SK-N-MC (cell line): ENCODE measurements at regions not wholly inside any gene's neighbourhood (a gene's known extent, or its start where the extent isn't known, plus 50 kb on each side); places are given as distances from the start of the nearest gene placed in this dataset.
"Not testable (repeated sequence)": the region's sequence is repeated elsewhere in the genome, so short reads cannot be mapped to it uniquely, and the experiment has no call there.

Source experiments
- DNase-seq: peaks from one replicate; pipeline ENCODE4 v3.0.0-alpha.2; 2011; ENCODE audit warnings: low read depth, low spot score
- H3K27ac ChIP-seq: fragments of 200-600 bp; sonication (generic); 2 replicates; pipeline ENCODE4 v1.5.1; 2016; ENCODE audit warnings: mixed run types
- H3K36me3 ChIP-seq: fragments of 200-600 bp; sonication (generic); 2 replicates; pipeline ENCODE4 v1.6.1; 2017; ENCODE audit warnings: antibody characterized with exemption, low read length, mixed read lengths; ENCODE audit not compliant: insufficient read depth
- H3K4me3 ChIP-seq: fragments of 200-600 bp; sonication (generic); 2 replicates; pipeline ENCODE4 v1.5.1; 2016
- H3K9ac ChIP-seq: fragments of 200-600 bp; sonication (generic); 2 replicates; pipeline ENCODE4 v1.8.0; 2017; ENCODE audit warnings: mixed run types, mixed read lengths; ENCODE audit not compliant: insufficient read length
- H3K9me3 ChIP-seq: fragments of 200-600 bp; sonication (generic); 2 replicates; pipeline ENCODE4 v1.6.1; 2017; ENCODE audit warnings: low read depth, mild to moderate bottlenecking, antibody characterized with exemption, low read length, moderate library complexity, mixed read lengths
- EZH2 ChIP-seq: fragments of 200-600 bp; sonication (generic); IDR thresholded peaks from one replicate; pipeline ENCODE4 v1.6.1; 2017; ENCODE audit warnings: antibody characterized with exemption
- FOXP2 ChIP-seq: optimal IDR thresholded peaks from 2 replicates; pipeline ENCODE3; 2011; ENCODE audit warnings: mild to moderate bottlenecking, moderate library complexity; ENCODE audit not compliant: insufficient read depth; ENCODE audit errors: extremely low read length, control extremely low read depth
- POLR2AphosphoS5 ChIP-seq: IDR thresholded peaks from 2 replicates; pipeline ENCODE4 v1.6.1; 2012; ENCODE audit warnings: mild to moderate bottlenecking, low read depth, low read length, borderline replicate concordance

DNA sequence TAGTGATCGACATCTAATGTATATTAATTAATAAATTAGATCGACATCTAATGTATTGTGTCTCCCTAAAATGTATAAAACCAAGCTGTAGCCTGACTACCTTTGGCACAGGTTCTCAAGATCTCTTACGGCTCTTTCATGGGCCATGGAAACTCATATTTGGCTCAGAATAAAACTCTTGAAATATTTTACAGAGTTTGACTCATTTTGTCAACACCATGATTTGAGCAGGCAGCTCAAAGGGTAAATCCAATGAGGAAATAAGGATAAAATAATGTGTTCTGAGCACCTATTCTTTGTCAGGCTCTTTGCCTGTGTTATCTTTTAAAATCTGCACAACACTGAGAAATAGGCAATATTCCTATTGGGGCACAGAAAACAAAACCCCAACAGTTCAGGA lies 223.4 kb upstream of the DUSP10 start:
- TF ChIP-seq FOXP2 (no peak), EZH2 (no peak), POLR2AphosphoS5 (no peak)
- Histone ChIP-seq H3K9ac (no peak overlapping the region), H3K36me3 (no peaks in the 10 kb centered on the region), H3K4me3 (no peak overlapping the region), H3K27ac (no peak overlapping the region), H3K9me3 (no peaks in the 10 kb centered on the region)
- no peak for DNase-seq

- TF ChIP-seq POLR2AphosphoS5 (no peak), EZH2 (no peak), FOXP2 (no peak)
- Histone ChIP-seq H3K27ac (no peak overlapping the region), H3K36me3 (no peaks in the 10 kb centered on the region), H3K9me3 (no peaks in the 10 kb centered on the region), H3K9ac (no peak overlapping the region), H3K4me3 (no peak overlapping the region)
- DNase-seq = no peak
Observed at GRCh38 chr1:221963742-221964141, 221.9 kb upstream of the DUSP10 start.

GRCh38 chr1:221962385-221962784 lies 220.5 kb upstream of the DUSP10 start:
- DNase-seq = no peak
- Histone ChIP-seq H3K4me3 (no peak overlapping the region), H3K9ac (no peak overlapping the region), H3K9me3 (no peaks in the 10 kb centered on the region), H3K36me3 (no peaks in the 10 kb centered on the region), H3K27ac (no peak overlapping the region)
- TF ChIP-seq EZH2 (no peak), FOXP2 (no peak), POLR2AphosphoS5 (no peak)

- no peak overlapping the region for H3K4me3 ChIP-seq
- TF ChIP-seq EZH2 (no peak), POLR2AphosphoS5 (no peak), FOXP2 (no peak)
- H3K36me3 ChIP-seq = no peaks in the 10 kb centered on the region
- H3K9me3 ChIP-seq = no peaks in the 10 kb centered on the region
- no peak for DNase-seq
- no peak overlapping the region for H3K27ac ChIP-seq
- no peak overlapping the region for H3K9ac ChIP-seq
Observed at GRCh38 chr1:221961532-221962292, 219.8 kb upstream of the DUSP10 start.

DNA sequence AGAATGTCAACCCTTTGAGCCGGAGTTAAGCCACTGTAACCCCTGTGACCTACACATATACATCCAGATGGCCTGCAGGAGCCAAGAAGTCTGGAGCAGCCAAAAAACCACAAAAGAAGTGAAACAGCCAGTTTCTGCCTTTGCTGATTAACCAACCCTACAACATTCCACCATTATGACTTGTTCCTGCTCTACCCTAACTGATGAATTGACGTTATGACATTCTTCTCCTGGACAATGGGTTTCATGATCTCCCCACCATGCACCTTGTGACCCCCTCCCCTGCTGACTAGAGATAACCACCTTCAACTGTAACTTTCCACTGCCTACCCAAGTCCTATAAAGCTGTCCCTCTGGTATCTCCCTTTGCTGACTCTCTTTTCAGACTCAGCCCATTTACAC lies 216.3 kb upstream of the DUSP10 start:
- not testable (repeated sequence) for H3K9ac ChIP-seq, H3K4me3 ChIP-seq, DNase-seq, H3K27ac ChIP-seq, H3K9me3 ChIP-seq, H3K36me3 ChIP-seq

- DNase-seq, H3K36me3 ChIP-seq, H3K4me3 ChIP-seq, H3K27ac ChIP-seq, H3K9me3 ChIP-seq, H3K9ac ChIP-seq: not testable (repeated sequence)
Observed at GRCh38 chr1:221957350-221957749, 215.5 kb upstream of the DUSP10 start.

DNA sequence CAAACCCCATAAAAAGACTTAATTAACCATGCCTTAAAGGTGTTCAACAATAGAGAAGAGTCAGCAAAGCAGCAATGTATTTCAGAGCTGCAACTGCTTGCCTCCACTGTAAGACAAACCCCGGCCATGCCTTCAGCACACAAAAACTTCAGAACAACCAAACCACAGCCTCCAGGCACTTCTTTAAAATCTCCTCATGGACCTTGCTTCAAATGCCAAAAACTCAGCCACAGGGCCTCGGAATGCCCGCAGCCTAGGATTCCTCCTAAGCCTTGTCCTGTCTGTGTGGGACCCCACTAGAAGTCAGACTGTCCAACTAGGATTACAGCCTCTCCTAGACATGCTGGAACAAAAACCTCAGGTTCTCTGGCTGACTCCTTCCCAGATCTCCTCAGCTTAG lies 208.1 kb upstream of the DUSP10 start:
- Histone ChIP-seq H3K9ac (no peak overlapping the region), H3K36me3 (no peaks in the 10 kb centered on the region), H3K4me3 (no peak overlapping the region), H3K9me3 (no peaks in the 10 kb centered on the region), H3K27ac (no peak overlapping the region)
- no peak for TF ChIP-seq EZH2
- TF ChIP-seq FOXP2 = no peak
- no peak for TF ChIP-seq POLR2AphosphoS5
- DNase-seq = no peak

GRCh38 chr1:221948459-221948858 lies 206.6 kb upstream of the DUSP10 start:
- Histone ChIP-seq H3K27ac (no peak overlapping the region), H3K36me3 (no peaks in the 10 kb centered on the region), H3K9me3 (no peaks in the 10 kb centered on the region), H3K4me3 (no peak overlapping the region), H3K9ac (no peak overlapping the region)
- TF ChIP-seq POLR2AphosphoS5 = no peak
- TF ChIP-seq FOXP2 = no peak
- TF ChIP-seq EZH2 = no peak
- DNase-seq = no peak

DNA sequence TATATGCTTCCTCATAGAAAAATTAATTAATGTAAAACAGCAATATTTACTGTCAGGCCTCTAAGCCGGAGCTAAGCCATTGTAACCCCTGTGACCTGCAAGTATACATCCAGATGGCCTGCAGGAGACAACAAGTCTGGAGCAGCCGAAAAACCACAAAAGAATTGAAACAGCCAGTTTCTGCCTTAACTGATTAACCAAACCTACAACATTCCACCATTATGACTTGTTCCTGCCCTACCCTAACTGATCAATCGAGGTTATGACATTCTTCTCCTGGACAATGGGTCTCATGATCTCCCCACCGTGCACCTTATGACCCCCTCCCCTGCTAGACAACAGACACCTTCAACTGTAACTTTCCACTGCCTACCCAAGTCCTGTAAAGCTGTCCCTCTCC lies 205.8 kb upstream of the DUSP10 start:
- DNase-seq = no peak

More for the DNA sequence above, 205.8 kb upstream of the DUSP10 start:
- H3K9ac ChIP-seq = no peak overlapping the region
- H3K36me3 ChIP-seq = no peaks in the 10 kb centered on the region
- no peak overlapping the region for H3K27ac ChIP-seq
- H3K4me3 ChIP-seq = no peak overlapping the region
- no peak for TF ChIP-seq POLR2AphosphoS5
- no peak for TF ChIP-seq FOXP2
- no peak for TF ChIP-seq EZH2
- no peaks in the 10 kb centered on the region for H3K9me3 ChIP-seq
